ENCODE measurements at regions not wholly inside any gene's neighbourhood (a gene's known extent, or its start where the extent isn't known, plus 50 kb on each side); places are given as distances from the start of the nearest gene placed in this dataset.
A peak's percentile ranks its signal among the peaks of the same experiment; 100 is the strongest.
"Not testable (repeated sequence)": the region's sequence is repeated elsewhere in the genome, so short reads cannot be mapped to it uniquely, and the experiment has no call there.

- DNase-seq (ENCODE audit: low spot score) = no peak
Measured at GRCh38 chr1:199612976-199613774, 414.3 kb upstream of the NR5A2 start.

GRCh38 chr1:199616947-199617346, 410.6 kb upstream of the NR5A2 start:
- no peak for DNase-seq (ENCODE audit: low spot score)

GRCh38 chr1:199619223-199619622, 408.3 kb upstream of the NR5A2 start:
- DNase-seq (ENCODE audit: low spot score) = no peak

GRCh38 chr1:199626228-199626627, 401.3 kb upstream of the NR5A2 start:
- not testable (repeated sequence) for DNase-seq (ENCODE audit: low spot score)

- no peak for DNase-seq (ENCODE audit: low spot score)
Measured at GRCh38 chr1:199629624-199630023, 397.9 kb upstream of the NR5A2 start.

- DNase-seq (ENCODE audit: low spot score) = no peak
Measured at GRCh38 chr1:199639453-199639852, 388.1 kb upstream of the NR5A2 start.

- no peak for DNase-seq (ENCODE audit: low spot score)
Measured at GRCh38 chr1:199641531-199641930, 386.0 kb upstream of the NR5A2 start.

GRCh38 chr1:199644912-199645311, 382.6 kb upstream of the NR5A2 start:
- DNase-seq (ENCODE audit: low spot score) = no peak

- DNase-seq (ENCODE audit: low spot score) = no peak
Measured at GRCh38 chr1:199646761-199647160, 380.7 kb upstream of the NR5A2 start.

- no peak for DNase-seq (ENCODE audit: low spot score)
Measured at GRCh38 chr1:199657449-199657848, 370.1 kb upstream of the NR5A2 start.

- no peak for DNase-seq (ENCODE audit: low spot score)
Measured at GRCh38 chr1:199660071-199660470, 367.4 kb upstream of the NR5A2 start.

- DNase-seq (ENCODE audit: low spot score) = no peak
Measured at GRCh38 chr1:199665371-199665770, 362.1 kb upstream of the NR5A2 start.

- no peak for DNase-seq (ENCODE audit: low spot score)
Measured at GRCh38 chr1:199667089-199667488, 360.4 kb upstream of the NR5A2 start.

- no peak for DNase-seq (ENCODE audit: low spot score)
Measured at GRCh38 chr1:199669916-199670315, 357.6 kb upstream of the NR5A2 start.

- DNase-seq (ENCODE audit: low spot score) = no peak
Measured at GRCh38 chr1:199671684-199672083, 355.8 kb upstream of the NR5A2 start.

- no peak for DNase-seq (ENCODE audit: low spot score)
Measured at GRCh38 chr1:199675937-199676336, 351.6 kb upstream of the NR5A2 start.

- DNase-seq (ENCODE audit: low spot score) = no peak
Measured at GRCh38 chr1:199678771-199679170, 348.7 kb upstream of the NR5A2 start.

GRCh38 chr1:199682081-199682480, 345.4 kb upstream of the NR5A2 start:
- DNase-seq (ENCODE audit: low spot score) = no peak

- peak; percentile 88 for DNase-seq (ENCODE audit: low spot score)
Measured at GRCh38 chr1:199684686-199685273, 342.7 kb upstream of the NR5A2 start.

GRCh38 chr1:199685369-199685768, 342.1 kb upstream of the NR5A2 start:
- DNase-seq (ENCODE audit: low spot score) = peak; percentile 49

GRCh38 chr1:199687321-199687720, 340.2 kb upstream of the NR5A2 start:
- no peak for DNase-seq (ENCODE audit: low spot score)

- DNase-seq (ENCODE audit: low spot score) = no peak
Measured at GRCh38 chr1:199688133-199688676, 339.3 kb upstream of the NR5A2 start.

- DNase-seq (ENCODE audit: low spot score) = no peak
Measured at GRCh38 chr1:199688774-199689173, 338.7 kb upstream of the NR5A2 start.

Measured in HT-29 (cell line).